HG03045 (cell line): ENCODE measurements at regions not wholly inside any gene's neighbourhood (a gene's known extent, or its start where the extent isn't known, plus 50 kb on each side); places are given as distances from the start of the nearest gene placed in this dataset.

Source experiments
- ATAC-seq: cut with Tn5 transposase; IDR thresholded peaks from one replicate; pipeline ENCODE4 v1.9.1; 2021; ENCODE audit warnings: mild to moderate bottlenecking, moderate library complexity; ENCODE audit not compliant: unreplicated experiment

GRCh38 chr18:76686737-76687231 is 135.6 kb upstream of the ZNF236 start:
- ATAC-seq = no peak

DNA sequence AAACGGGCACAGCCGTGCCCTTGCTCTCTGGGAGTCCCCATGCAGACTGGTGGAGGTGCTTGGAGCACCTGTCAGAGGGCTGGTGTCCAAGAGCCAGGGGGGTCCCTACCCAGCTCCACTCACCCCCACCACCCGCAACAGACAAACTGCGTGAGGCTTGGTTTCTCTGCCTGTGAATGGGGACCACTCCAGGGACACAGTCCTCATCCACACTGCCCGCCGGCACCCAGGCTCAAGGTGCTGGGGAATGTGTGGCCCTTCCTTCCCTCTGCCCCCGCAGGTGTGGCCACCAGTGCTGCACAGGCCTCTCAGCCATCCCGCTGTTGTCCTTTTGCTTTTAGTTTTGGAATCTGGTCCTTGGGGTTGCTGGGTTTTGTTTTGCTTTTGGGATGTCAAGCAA is 136.5 kb upstream of the ZNF236 start:
- ATAC-seq = no peak

- no peak for ATAC-seq
Measured at GRCh38 chr18:76685402-76685801, 137.0 kb upstream of the ZNF236 start.

- no peak for ATAC-seq
Measured at GRCh38 chr18:76684265-76684664, 138.1 kb upstream of the ZNF236 start.

- ATAC-seq = no peak
Measured at GRCh38 chr18:76679945-76680344, 142.4 kb upstream of the ZNF236 start.

- no peak for ATAC-seq
Measured at GRCh38 chr18:76679259-76679658, 143.1 kb upstream of the ZNF236 start.

DNA sequence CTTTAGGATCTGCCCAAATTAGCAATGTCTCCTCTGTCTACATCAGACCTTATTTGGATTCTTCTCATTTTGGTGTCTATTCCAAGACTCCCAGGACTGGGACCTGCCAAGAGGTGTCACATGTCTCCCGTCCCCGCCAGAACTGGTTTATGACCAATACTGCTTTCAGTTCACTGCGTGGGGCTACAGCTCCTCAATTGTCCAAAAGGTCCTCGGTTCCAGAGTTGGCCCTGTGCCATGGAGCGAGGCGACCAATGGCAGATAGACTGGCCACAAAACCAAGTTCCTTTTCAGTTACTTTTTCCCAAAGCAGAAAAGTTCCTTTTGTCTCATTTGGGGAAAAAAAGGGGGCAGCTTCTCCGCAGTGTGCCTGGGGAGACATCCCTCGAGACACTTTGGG is 144.1 kb upstream of the ZNF236 start:
- ATAC-seq = no peak

- ATAC-seq = no peak
Measured at GRCh38 chr18:76674596-76674995, 147.8 kb upstream of the ZNF236 start.

- ATAC-seq = no peak
Measured at GRCh38 chr18:76673281-76674185, 148.8 kb upstream of the ZNF236 start.

GRCh38 chr18:76672627-76673026 is 149.7 kb upstream of the ZNF236 start:
- ATAC-seq = no peak

DNA sequence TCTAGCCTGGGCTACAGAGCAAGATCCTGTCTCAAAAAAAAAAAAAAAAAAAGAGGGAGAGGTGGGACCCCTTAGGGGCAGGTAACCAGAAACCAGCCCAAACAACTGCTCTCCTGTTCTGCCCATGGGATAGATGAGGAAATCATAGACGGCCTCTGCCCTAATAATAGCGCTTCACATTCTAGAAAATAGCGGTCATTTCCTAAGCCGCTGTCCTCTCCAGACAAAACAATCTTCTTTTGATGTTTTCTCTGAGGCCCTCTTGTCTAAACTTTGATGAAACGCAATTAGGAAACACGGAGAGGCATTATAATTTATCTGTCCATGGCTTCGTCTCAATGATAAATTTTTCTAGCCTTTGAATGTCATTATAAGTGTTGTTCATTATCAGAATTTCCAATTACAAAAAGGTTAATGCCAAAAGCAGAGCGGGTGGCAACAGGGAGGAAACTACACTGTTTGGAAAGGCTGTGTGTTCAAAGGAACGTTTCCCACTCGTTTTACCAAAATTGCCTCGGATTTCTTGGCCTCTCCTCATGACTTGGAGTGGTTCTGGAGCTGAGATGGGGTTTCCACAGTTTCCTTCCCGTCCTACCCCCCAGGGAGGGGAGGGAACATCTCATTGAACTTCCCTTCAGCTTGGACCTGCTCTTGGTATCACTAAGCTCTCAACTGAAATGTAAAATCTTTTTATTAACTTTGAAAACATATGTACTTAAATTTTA is 151.6 kb upstream of the ZNF236 start:
- ATAC-seq = no peak

- no peak for ATAC-seq
Measured at GRCh38 chr18:76668546-76668945, 153.8 kb upstream of the ZNF236 start.

DNA sequence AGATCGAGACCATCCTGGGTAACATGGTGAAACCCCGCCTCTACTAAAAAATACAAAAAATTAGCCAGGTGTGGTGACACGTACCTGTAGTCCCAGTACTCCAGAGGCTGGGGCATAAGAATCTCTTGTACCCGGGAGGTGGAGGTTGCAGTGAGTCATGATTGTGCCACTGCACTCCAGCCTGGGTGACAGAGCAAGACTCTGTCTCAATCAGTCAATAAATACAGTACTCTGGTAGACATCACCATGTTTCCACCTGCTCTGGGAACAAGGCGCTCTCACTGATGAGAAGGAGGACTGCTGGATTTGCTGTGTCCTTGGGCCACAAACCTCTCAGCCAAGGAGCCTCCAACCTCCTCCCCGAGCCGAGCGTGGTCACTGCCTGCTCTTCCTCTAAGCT is 154.2 kb upstream of the ZNF236 start:
- no peak for ATAC-seq

DNA sequence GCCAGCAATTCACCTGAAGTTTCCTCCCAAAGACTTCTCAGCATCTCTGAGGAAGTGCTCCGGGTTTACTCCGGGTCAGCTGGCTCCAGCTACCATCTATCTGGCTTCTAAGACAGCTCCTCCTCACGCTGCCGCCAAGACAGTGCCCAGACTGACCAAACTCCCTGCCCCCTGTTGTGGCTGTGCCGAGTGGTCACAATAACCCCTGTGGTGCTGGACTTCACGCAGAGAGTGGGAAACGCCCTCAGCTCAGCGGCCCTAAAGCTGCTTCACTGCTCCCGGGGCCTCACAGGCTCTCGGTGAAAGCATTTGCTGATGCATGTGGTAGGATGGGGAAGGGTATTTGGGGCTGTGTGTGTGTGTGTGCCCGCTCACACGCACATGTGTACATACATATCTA is 154.8 kb upstream of the ZNF236 start:
- ATAC-seq = no peak

- no peak for ATAC-seq
Measured at GRCh38 chr18:76662626-76663025, 159.7 kb upstream of the ZNF236 start.

GRCh38 chr18:76660571-76661192 is 161.7 kb upstream of the ZNF236 start:
- no peak for ATAC-seq

DNA sequence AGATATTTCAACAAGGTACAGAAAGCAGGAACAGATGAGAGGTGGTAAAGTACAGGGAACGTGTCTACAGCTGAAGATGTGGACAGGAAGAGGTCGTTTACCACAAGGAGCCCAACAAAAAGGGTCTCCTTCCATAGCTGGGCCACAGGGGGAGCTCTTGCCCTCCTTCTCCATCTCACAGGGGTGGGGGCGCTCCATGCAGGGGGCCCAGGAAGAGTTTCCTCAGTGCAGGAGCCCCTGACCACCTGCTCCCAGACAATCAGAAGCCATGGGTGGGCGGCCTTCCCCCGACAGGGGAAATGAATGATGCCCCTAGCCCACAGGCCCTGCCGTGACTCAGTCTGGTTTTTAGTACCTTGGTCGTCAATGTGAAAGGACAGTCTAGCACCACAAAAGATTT is 163.6 kb upstream of the ZNF516 start:
- no peak for ATAC-seq

DNA sequence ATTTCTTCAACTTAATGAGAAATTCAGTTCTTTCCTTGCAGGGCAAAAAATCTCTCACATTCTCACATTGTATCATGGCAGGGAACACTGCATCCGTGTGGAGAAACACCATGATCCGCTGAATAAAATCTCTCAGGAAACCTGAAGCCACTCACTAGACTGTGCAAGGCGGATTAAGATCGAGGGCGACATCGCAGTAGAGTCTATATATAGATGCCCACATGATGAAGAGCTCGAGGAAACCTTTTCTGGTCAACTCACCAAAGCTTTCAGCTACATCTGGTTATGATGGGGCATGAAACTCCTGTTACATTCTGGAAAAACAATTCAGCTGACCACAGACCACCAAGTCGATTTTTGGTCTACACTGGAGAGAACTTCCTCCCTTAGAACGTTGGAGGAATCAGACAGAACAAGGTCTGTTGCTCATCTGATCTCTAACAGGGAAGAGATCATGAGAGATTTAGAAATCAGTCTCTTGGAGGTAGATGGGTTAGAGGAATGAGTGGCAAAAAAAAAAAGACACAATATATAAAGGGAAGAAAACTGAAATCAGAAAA is 162.9 kb upstream of the ZNF516 start:
- no peak for ATAC-seq

DNA sequence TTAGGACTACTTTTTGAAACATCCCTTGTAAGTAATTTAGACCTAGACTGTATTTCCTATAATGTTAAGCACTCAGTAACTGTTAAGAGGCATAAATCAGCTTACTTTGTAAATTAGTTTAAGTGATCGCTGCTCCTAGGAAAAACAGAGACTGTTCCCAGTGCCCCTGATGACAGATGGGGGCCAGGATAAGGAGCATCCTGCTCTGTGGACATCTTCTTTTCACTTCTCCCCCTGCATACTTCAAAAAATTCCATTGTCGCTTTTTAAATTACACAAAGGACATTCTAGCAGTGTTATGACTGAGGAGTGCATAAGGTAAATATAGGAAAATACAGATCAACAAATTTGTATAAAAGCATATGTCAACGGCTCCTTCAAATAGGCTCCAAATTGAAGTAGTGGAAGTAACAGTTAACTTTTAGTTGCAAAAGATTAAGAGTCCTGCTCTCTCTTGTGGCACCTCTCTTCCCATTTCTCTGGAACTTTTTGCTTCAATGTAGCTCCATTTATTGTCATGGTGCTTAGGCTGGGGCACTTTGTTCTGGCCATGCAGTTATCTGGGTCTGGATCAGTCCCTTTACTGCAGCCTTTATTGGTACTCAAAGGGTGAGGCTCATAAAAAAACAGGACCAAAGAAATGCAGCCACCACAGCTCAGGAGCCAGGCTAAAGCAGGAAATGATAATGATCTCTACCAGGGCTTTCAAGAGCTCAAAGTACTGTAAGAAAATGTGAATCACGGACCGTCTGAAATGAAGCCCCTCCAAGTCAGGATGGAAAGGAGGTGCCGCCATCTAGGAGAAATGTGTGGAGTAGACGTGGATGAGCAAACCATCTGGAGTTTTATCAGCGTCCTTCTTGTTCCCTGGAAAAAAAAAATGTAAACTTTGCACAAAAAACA is 162.1 kb upstream of the ZNF516 start:
- no peak for ATAC-seq

DNA sequence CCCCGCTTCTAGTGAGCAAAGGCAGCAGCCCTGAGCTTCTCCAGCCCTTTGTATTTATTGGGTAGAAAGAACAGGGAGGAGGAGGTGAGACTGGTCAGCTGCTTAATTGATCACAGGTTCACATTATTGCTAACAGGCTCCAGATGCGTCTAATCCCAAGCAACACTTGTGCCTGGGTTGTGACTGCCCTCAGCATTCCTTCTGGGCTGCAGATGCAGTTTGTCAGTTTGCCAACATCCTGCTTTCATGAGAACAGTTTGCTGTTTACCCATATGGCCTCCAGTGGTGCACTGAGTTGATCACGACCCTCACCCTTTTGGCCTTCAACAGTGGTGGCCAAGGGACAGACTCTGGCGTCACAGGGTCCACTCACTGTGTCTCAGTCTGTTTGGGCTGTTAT is 159.5 kb upstream of the ZNF516 start:
- ATAC-seq = no peak
